GM18498 (cell line): ENCODE measurements at regions not wholly inside any gene's neighbourhood (a gene's known extent, or its start where the extent isn't known, plus 50 kb on each side); places are given as distances from the start of the nearest gene placed in this dataset.
"Not testable (repeated sequence)": the region's sequence is repeated elsewhere in the genome, so short reads cannot be mapped to it uniquely, and the experiment has no call there.

Experiments used
- ATAC-seq: cut with Tn5 transposase; IDR thresholded peaks from one replicate; pipeline ENCODE4 v1.9.1; 2021; ENCODE audit warnings: mild to moderate bottlenecking, moderate library complexity; ENCODE audit not compliant: unreplicated experiment

DNA sequence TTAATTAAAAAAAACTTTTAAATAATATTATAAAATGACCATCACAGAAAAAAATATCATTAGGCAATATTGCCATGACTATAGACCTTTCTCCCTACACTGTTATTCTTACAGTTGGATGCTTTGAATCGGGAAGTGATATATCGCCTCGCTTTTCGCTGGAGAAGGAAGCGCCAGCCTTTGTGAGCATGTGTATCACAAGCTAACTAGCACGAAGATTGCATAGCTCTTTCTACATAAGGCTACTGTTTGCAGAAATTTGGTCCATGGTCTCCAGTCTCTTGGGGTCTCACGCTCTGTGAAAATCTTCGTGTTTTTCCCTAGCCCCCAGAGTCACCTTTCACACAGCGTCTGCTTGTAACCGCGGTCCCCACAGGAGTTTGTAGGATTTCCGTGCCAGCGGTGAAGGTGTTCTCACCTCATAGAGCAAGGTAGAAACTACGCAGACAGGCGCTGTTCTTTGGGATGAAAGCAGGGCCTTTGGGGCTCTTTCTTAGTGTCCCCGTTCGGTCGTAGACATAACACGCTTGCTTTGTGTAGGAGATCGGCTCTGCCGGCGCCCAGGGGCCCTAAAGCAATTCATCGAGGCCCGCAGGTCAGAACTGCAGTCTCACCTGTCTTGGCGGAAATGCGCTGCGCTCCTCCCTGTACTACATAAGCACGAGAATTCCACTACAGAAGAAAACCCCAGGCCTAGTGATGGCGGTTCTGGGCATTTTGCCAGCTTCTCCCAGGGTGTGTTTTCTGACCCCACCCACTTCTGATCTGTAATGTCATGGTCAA is 214.5 kb upstream of the NOTCH2NLA start:
- ATAC-seq: not testable (repeated sequence)

- ATAC-seq: not testable (repeated sequence)
Measured at GRCh38 chr1:146438543-146438942, 209.7 kb upstream of the NOTCH2NLA start.

DNA sequence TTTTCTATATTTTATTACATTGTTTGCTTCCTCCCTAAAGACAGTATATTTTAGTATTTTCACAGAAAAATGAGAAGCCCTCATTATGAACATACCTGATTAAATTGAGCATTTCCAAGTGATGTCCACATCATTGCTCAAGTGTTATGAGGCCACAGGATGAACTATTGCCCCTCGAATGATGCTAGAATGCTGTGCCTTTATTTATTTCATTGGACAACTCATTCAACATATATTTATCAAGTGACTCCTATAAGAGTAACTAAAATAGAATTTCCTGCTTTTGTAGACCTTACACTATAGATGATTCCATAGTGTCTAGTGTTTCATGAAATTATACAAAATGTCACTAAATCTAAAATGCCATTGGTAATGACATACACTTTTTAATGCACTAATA is 187.8 kb upstream of the NOTCH2NLA start:
- ATAC-seq: not testable (repeated sequence)

DNA sequence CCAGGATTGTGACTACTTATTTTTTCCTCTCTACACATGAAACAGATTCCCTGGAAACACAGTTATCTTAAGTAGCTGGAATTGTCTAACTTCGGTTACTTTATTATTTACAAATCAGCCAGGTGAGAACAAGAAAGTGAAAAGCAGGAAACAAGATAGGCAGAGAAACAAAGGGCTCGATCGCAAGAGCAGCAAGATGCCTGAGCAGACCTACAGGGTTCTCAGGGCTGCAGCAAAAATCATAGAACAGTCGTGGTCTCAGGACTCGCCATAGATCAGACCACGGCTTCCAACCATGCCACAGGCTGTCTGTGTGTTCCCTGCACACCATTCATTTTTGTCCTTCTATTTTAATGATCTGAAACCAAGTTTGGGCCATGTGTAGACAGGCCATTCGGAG is 186.2 kb upstream of the NOTCH2NLA start:
- not testable (repeated sequence) for ATAC-seq

DNA sequence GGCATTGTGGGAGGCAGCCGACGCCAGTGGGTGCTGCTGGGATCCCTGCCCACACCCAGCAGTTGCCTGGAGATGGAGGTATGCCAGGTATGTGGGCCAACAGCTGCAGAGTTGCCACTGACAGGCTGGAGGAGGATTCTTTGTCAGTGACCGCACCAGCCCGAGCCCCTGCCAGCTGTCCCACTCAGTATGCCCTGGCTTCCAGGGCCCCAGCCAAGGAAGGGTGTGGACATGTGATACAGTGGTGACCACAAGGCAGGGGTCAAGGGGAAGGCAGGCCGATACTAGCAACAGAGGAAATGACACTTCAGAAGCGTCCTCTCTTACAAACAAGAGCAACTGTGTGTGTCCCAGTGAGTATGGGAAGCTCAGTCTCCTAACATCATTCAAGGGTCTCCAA is 185.1 kb upstream of the NOTCH2NLA start:
- ATAC-seq: not testable (repeated sequence)

GRCh38 chr1:146411923-146412322 is 183.1 kb upstream of the NOTCH2NLA start:
- ATAC-seq: not testable (repeated sequence)

DNA sequence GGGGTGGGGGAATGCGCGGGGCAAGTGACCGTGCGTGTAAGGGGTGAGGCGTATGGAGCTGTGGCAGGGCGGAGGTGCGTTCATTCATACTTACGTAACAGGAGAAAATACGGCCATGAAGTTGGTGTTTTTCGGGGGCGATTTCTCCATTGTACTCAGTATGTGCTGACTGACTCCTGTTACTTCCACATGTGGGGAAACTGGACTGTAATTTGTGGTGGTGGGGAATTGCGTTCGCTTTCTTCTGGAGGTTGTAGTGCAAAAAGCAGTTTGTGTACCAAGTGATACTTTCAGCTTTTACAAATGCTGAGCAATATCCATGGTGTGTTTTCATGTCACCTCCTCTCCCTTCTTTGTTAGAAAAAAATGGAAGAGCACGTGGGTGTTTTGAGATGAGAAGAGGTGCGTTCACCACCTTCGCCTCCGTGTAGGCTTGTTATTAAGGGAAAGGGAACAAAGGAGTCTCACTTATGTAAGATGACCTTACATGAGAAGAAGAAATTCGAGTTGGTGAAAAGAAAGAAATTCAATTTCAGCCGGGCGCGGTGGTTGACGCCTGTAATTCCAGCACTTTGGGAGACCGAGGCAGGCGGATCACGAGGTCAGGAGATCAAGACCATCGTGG is 181.1 kb upstream of the NOTCH2NLA start:
- peak; percentile 62 for ATAC-seq

- ATAC-seq: peak; percentile 44
Measured at GRCh38 chr1:146409116-146409801, 180.4 kb upstream of the NOTCH2NLA start.

DNA sequence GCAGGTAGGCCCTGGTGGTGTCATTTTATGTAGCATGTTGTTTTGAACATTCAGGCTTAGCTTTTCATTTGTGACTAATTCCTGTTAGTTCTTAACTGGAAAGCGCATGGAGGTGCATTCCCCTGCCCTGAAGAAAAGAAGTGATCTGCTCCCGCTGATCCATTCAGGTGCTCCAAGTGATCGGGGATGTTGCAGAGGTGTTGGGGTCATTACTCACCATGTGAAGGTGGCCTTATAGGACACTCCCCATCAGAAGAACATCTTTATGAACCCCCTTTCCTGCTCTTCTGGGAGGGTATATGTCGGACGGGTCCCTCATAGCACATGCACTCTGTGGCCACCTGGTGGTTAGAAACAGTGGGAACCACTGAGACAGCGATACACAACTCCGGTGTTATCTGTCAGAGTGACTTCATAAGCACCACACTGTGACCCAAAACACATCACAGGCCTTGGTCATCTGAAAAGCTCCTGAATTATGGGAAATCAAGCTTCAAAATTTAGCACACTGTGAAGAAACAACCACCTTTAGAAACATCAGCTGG is 172.5 kb upstream of the NOTCH2NLA start:
- not testable (repeated sequence) for ATAC-seq

DNA sequence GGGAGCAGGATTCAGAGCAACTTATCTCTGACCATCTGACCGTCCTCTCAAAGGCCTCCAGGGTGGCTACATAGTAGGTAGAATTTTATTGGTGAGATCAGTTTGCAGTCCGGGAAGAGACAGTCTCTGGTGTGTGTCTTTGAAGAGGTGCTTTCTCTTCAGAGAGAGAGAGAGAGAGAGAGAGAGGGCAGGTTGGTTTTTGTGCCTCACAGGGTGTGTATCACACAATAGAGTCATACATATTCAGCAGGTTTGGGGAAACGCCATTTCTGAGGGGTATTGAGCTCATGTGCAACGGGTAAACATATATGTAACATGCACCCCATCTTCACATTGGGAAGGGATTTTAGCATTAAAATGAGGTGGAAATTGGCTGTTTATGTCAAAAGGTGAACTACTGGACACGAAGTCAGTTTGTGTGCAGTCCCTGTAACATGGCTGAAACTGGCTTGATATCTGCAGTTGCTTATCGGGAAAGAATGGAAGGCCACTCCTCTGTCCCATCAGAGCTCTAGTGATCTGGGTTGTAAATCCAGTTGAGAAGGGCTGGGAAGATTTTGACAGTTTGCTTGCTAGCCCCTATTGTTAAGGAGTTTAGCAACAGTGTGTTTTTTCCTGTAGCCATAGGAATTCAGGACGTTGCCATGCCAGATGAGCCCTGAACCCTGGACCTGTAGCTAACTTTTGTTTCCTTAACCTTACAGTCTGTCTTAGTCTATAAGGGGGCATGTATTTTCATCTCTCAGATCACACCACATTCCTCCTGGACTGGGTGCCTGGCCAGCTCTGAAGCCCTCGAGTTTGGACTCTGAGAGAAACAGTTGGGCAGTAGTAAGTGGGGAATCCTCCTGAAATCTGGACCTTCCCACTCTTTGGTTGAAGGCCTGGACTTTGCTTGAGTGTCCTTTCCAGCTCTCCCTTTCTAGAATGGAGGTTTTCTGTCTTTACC is 171.6 kb upstream of the NOTCH2NLA start:
- not testable (repeated sequence) for ATAC-seq

- not testable (repeated sequence) for ATAC-seq
Measured at GRCh38 chr1:146399225-146399624, 170.4 kb upstream of the NOTCH2NLA start.

- ATAC-seq: not testable (repeated sequence)
Measured at GRCh38 chr1:146396801-146397200, 168.0 kb upstream of the NOTCH2NLA start.

- ATAC-seq: not testable (repeated sequence)
Measured at GRCh38 chr1:146396242-146396641, 167.4 kb upstream of the NOTCH2NLA start.

- not testable (repeated sequence) for ATAC-seq
Measured at GRCh38 chr1:146393796-146394195, 165.0 kb upstream of the NOTCH2NLA start.

DNA sequence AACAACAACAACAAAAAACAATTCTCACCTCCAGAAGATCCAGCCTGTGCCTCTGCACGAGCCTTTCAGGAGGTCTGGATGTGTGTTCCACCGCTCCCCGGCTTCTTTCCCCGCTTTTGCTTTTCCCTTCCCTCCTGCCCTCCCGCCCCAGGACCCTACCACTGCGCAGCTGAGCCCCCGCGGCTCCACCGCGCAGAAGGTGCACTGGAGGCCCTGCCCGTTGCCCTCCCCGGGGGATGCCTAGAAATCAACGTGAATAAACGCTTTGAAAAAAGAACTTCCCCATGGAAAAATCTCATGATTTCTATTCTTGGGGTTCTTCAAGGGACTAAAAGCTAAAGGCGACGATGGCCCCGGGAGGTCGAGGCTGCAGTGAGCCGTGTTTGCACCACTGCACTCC is 164.3 kb upstream of the NOTCH2NLA start:
- not testable (repeated sequence) for ATAC-seq

GRCh38 chr1:146389178-146389577 is 160.4 kb upstream of the NOTCH2NLA start:
- not testable (repeated sequence) for ATAC-seq

DNA sequence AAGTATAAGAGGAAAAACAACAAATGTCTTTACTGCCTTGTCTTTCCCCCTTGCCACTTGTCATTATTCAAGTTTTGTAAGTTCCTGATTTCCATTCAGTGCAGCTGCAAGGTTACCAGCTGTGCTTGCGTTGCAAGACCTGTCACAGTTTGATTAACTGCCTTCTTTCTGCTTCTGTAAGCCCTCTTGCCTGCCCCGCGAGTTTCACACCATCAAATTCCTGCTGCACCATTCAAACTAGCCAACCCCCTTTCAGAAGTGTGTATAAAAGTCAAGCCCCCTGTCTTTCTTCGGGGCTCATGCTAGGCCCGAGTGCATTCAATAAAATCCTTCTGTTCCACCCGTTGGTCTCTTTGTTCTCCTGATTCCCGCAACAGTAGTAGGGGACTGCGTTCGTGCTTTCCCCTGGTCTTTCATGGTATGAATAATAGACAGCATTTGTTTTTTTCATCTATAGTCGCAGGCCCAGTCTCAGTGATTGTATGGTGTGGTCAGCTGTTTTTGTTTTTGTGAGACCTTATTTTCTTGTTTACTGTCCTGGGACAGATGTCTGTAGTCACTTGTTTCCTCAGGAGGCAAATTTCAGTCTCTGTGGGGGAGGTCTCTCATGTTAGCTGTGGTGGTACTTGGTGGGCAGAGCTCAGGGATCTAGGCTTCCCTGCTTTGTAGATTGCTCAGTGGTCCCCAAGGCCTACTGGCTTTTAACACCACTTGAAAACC is 159.1 kb upstream of the NOTCH2NLA start:
- not testable (repeated sequence) for ATAC-seq

DNA sequence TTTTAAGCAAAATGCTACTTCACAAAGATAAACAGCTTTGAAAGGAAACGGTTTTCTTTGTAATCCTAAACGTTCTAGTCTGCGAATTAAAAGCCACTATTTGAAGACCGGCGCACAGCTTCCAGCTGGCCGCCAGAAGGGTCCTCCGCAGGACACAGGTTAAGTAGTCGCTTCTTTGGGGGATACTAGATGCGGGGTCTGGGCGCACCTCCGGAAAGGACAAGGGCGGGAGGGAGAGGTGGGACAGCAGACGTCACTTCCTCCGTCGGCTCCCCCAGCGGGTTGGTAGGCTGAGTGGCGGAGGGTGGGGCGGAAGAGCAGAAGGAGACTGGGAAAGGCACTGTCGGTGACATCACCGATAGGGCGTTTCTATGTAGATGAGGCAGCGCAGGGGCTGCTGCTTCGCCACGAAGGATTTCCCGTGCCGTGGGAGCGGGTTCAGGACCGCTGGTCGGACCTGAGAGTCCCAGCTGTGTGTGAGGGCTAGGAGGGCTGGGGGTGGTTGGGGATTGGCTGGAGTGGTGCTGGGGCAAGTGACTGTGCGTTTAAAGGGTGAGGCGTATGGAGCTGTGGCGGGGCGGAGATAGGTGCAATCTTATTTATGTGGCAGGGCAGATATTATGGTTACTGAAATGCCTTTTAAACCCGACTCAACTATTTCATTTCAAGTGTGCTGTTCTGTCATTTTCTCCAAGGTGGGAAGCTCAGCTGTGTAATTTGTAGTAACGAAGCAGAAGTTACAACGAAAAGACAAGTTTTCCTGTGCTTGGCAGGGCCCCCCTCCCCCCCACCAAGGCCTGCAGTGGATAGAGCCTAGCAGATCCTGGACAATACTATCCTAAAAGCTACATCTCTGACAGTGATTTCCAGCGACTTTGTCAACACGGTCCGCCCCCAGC is 158.3 kb upstream of the NOTCH2NLA start:
- ATAC-seq: peak; percentile 99

DNA sequence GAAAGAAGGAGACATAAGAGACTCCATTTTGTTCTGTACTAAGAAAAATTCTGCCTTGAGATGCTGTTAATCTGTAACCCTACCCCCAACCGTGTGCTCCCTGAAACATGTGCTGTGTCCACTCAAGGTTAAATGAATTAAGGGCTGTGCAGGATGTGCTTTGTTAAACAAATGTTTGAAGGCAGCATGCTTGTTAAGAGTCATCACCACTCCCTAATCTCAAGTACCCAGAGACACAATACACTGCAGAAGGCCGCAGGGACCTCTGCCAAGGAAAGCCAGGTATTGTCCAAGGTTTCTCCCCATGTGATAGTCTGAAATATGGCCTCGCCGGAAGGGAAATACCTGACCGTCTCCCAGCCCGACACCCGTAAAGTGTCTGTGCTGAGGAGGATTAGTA is 152.4 kb upstream of the NOTCH2NLA start:
- ATAC-seq: not testable (repeated sequence)
